Stimulated activated CD8-positive, alpha-beta memory T cell treated with anti-CD3 and anti-CD28 coated beads, Interleukin-15, amount 100 ng/mL, for 24 hours (primary cell): ENCODE measurements at regions not wholly inside any gene's neighbourhood (a gene's known extent, or its start where the extent isn't known, plus 50 kb on each side); places are given as distances from the start of the nearest gene placed in this dataset.
"Not testable (repeated sequence)": the region's sequence is repeated elsewhere in the genome, so short reads cannot be mapped to it uniquely, and the experiment has no call there.

Experiments
- DNase-seq: peaks from one replicate; pipeline ENCODE4 v3.0.0-alpha.2; 2020; ENCODE audit warnings: low read depth

DNA sequence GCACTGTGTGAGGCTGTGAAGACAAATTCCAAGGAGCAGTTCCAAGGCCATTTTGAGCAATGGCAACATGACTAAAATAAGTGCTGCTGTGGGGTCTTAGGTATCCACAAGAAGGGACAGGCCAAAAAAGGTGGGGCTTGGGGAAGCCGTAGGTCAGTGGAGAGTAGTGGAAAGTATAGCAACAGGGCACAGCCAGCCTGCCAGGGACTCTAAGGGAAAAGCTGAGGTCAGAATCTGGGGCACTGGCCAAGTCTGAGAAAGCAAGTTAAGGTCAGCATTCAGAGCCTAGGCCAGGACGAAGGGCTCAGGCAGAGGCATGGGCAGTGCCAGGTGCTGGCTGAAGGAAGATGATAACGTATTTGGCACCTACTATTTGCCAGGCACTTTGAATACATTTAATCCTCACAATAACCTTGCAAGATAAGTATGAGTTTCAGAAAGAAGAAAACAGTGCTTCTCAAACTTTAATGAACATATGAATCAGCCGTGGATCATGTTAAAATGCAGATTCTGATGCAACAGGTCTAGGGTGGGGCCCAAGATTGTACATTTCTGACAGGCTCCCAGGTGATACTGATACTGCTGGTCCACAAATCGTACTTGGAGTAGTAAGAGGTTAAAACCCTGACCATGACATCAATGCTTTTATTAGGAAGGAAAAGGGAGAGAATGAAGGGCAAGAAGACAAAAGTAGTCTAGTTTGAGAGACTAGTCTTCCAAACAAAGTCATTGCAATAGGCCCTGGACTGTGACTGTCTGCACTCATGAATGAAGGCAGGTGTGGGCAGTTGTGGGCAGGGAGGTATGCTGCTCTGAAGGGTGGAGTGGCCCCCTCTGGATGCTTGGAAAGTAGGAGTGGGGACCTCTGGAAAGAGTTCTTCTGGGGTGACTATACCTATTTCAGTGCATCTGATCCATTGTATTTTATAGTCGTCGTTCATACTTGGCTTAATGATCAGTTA is 106.3 kb upstream of the ANKRD28 start:
- no peak for DNase-seq

DNA sequence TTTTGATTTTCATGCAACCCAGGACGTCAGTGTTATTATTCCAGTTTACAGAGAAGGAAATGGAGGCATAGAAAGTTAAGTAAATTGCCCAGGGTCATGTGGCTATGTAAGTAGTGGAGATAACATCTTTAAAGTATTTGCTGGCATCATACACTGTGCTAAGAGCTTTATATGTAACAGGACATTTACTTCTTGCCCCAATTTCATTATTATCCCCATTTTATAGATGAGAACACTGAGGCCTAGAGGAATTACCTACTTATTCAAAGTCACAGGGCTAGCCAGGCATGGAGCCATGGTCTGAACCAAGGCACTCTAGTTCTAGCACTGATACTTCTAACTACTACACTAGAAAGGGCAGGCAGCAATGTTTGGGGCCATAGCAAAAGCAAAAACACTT is 107.3 kb upstream of the ANKRD28 start:
- no peak for DNase-seq

DNA sequence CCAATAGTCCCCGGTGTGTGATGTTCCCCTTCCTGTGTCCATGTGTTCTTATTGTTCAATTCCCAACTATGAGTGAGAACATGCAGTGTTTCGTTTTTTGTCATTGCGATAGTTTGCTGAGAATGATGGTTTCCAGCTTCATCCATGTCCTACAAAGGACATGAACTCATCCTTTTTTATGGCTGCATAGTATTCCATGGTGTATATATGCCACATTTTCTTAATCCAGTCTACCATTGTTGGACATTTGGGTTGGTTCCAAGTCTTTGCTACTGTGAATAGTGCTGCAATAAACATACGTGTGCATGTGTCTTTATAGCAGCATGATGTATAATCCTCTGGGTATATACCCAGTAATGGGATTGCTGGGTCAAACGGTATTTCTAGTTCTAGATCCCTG is 109.6 kb upstream of the ANKRD28 start:
- not testable (repeated sequence) for DNase-seq

DNA sequence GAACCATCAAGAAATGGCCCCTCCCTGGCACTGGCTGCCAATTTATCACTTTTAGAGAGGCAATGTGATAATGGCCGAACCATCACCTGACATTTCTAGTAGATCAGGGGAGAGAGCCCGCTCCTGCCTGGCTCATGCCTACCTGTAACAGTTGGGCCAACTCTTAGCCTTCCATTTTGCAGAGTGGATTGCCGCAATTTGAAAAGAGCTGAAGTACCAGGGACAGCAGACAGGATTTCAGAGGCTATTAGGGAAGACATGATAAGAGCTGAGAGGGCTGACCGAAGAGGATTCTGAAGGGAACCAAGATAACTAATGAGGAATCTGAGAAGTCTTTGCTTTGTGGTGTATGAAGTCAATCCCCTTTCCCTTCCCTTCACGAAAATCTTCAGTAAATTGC is 121.2 kb upstream of the ANKRD28 start:
- no peak for DNase-seq

DNA sequence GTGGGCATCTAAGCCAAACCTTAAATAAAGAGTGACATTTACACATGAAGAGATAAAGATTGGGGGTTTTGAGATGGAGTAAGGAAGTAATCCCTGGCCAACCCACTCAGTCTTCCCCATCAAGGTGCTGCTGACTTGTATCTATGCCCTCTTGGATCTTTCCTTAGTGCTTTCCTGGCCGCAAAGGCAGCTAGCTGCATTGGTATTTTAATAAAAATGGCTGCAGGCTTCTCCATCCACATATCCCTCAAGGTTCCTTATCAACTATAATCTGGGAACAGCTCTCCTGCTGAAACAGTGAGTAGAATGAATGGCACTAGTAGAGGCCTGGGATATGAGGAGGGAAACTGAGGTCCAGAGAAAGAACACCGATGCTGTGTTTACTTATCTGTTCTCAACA is 122.2 kb upstream of the ANKRD28 start:
- no peak for DNase-seq

DNA sequence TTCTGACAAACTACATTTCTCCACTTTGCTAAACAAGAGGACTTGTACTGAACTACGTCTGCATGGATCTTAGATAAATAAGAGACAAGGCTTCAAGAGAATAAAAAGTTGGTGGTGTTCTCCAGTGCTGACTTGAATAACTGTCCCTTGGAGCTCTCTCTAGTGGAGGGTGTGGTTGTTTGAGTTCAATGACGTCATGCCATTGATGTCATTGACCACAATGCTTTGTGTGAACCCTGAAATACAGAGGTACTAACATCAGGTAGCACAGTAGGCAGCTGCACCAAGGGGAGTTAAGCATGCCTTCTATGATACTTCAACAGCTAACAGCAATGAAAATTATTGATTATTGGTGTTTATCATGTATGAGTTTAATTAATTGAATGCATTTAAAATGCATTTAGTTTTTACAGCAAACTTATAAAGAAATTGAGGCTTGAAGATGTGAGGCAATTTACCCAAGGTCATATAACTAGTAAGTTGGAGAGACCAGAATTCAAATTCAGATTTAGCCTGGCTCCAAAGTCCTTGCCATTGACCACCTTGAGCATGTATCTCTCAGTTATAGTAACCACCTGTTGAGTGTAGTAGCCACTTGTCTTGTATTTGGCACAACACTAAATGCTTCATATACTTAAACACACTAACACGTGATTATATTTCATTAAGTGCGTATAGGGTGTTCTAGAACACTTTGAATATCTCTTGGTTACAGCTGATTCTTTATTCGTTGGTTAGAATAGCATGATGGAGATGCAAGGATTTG is 126.0 kb upstream of the ANKRD28 start:
- no peak for DNase-seq

DNA sequence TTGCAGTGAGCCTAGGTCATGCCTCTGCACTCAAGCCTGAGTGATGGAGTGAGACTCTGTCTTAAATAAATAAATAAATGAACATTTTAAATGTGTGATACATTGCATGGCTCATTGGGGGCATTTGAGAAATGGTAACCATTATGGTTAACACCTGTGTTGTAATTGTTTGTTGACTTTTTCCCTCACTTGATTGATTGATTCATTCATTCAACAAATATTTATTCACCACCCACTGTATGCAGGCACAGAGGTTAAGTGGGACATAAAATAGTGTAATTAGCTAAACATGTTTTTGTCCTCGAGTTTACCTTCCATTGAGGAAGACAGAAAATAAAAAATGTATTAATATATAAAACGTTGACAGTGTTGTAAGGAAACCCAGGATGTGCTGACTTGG is 127.1 kb upstream of the ANKRD28 start:
- no peak for DNase-seq

DNA sequence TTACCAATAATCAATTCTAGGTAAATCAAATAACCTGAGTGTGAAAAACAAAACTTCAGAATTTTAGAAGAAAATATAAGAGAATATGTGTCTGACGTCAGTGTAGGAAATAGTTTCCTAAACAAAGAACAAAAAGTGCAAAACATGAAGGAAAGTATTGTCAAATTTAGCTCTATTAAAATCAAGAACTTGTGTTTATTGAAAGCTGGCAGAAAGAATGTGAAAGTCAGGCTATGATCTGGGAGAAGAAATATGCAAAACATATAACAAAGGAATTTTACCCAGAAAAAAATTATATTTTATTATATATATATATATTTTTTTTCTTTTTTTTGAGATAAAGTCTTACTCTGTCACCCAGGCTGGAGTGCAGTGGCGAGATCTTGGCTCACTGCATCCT is 129.1 kb upstream of the ANKRD28 start:
- DNase-seq: no peak

DNA sequence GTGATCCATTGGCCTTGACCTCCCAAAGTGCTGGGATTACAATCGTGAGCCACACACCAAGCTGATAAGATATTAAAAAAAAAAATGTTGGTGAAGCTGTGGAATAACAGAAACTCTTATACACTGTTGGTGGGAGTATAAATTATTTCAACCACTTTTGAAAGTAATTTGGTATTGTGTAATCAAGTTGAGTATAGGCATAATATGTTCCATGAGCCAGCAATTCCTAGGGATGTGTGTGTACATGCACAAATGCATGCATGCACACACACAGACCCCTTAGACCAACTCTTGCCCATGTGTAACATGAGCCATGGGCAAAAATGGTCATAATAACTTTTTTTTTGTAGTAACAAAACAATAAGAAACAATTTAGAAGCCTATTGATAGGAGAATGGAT is 130.2 kb upstream of the ANKRD28 start:
- DNase-seq: no peak

DNA sequence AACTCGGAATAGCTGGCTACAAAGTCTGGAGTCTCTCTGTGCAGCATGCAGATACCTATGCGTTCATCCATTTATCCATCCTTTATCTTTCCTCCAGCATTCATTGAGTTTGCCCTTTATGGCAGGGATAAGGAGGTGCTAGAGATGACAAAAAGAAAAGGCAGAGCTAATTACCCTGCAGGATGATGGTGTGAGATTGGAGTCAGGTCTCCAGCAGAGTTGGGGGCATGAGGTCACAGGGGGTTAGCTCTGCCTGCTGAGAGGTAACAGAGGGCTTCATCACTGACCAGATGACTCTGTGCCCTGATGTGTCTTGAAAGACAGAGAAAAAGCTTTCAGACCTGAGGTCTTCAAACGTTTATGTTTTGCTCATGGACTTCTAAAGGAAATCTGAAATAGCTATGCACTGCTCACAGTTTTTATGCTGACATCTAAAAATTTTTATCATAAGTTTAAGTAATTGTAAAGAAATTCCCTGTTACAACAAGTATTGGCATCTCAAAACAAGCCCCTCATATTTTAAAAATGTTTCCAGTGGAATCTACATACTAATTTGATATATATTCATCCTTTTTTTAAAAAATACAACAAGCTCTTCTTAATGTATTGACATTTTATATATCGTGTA is 132.3 kb upstream of the ANKRD28 start:
- no peak for DNase-seq

DNA sequence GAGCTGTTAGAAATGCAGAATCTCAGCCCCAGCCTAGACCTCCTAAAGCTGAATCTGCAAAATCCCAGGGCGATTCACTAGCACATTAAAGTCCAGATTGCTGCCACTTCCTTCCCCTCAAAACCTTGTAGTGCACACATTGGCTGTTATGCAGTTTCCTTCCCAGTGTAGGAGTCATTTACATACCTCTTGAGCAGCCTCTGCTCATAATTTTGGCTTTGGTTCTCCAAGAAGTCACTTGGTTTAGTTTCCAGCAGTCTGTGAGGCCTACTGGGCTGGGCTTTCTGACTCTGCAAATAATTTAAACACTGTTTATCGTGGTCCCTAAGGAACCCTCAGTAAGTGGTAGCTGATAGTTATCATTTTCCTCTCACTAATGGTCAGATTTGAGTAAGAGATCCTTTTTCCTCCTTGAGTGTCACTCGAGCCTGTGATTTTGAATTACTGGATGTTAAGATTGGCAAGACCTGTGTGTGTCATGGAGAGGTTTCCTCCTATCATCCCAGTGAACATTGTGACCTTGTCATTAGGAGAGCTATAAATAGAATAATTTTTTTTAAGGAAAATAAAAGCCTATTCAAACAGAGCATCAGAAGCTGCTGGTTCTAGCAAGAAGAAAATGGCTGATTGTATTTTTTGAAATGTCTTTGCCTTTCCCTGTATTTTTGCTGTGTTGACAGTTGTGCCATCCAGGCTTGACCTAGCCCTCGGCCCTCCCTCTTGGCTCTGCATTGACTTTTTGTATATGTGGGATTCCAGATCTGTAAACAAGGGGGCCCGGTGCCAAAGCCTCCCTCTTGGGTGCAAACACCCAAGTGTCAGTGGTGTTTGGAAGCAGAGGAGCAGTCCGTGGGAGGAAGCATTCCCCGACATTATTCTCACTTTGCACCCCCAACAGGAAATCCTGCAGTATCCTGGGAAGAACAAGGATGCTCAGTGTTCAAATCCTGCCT is 134.8 kb upstream of the ANKRD28 start:
- no peak for DNase-seq

DNA sequence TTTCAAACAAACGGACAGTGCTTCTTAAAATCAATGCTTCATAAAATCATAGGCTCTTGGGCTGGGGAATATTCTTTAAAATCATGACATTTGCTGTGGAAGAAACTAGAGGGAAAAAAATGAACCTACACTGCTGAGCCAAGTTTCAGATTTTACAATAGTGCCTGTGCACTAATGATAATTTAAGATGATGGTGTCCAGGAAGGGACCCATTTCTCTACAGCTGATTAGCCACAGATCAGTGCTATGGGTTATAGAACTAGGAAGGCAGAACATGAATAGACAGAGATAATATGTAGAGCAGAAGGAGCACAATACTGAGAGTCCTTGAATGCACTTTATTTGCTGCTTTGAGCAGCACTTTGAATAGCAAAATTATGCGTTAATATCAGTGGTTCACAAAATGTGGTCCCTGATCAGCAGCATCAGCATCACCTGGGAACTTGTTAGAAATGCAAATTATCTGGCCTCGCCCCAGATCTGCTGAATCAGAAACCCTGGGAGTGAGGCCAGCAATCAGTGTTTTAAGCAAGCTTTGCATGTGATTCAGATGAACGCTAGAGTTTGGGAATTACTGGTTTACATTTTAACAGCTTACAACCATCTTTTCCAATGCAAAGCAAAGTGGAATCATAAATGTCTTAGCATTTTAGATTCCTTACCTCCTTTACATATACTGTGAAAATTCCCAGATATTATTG is 135.8 kb upstream of the ANKRD28 start:
- no peak for DNase-seq

DNA sequence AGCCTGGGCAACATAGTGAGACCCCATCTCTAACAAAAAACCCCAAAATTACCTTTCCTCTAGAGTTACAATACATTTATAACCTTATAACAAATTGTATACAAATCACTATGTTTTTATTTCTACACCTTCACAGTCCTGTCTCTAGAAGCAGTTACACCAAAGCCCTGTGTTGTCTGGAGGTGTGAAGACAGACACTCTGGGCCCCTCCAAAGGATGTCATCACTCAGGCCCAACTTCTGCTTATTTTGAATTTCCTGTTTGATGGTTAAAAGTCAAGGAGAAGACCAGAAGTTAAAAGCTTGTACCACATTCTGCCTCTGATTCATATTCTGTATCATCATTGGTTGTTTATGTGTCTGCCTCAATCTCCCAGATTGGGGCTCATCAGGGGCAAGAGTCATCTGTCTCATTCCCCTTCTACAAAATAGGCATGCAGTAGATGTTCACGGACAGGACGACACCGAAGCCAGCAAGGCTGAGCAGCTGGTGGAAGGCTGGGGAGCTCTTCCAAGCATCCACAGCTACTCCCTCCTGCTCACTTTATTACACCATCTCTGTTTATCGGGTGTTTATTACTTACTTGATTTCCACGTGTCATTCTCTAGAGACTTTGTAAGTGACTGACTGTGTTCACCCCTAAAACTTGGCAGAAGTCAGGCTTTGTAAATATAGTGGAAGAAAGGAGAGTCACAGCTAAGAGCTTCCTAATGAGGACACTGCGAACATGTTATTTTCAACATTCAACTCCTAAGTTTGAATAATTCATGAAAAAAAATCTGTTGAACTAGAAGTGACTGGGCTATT is 136.8 kb upstream of the ANKRD28 start:
- DNase-seq: no peak

DNA sequence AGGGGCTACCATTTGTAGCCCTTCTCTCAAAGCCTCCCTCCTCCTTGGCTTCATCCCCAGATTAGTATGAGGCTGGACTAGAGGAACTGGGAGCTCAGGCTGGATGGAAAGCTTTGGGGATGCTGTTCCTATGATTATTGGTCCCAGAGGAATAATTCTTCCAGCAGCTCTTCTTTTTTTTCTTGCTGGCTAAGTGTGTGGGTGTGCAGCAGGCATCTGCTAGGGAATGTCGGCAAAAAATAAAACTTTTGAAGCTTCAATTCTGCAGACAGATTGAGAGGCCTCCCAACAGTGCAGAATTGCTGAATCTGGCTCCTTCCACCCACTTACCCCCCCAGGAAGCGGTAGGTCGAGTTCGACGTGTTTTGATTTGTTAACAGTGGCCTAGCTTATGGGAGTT is 138.5 kb upstream of the ANKRD28 start:
- DNase-seq: no peak

DNA sequence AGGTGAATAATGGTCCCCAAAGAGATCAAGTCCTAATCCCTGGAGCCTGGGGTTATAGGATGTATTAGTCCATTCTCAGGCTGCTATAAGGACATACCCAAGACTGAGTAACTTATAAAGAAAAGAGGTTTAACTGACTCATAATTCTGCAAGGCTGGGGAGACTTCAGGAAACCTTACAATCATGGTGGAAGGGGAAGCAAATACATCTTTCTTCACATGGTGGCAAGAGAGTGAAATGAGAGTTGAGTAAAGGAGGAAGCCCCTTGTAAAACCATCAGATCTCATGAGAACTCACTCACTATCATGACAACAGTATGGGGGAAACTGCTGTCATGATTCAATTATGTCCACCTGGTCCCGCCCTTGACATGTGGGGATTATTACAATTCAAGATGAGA is 142.9 kb upstream of the ANKRD28 start:
- no peak for DNase-seq

DNA sequence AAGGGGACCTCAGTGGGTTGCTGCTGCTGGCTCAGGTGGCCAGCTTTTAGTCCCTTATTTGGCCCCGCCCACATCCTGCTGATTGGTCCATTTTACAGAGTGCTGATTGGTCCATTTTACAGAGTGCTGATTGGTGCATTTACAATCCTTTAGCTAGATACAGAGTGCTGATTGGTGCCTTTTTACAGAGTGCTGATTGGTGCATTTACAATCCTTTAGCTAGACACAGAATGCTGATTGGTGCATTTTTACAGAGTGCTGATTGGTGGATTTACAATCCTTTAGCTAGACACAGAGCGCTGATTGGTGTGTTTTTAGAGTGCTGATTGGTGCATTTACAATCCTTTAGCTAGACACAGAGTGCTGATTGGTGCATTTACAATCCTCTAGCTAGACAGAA is 143.7 kb upstream of the ANKRD28 start:
- not testable (repeated sequence) for DNase-seq

DNA sequence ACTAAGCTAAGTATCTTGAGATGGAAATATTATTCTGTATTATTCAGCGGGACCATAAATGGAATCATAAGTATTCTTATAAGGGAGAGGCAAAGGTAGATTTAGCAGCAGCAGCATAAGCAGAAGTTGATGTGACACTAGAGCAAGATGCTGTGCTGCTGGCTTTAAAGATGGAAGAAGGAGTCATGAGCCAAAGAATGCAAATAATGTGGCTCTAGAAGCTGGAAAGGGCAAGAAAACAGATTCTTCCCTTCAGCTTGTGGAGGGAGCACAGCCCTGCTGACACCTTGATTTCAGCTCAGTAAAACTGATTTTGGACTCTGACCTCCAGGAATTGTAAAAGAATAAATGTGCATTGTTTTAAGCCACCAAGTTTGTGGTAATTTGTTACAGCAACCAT is 144.2 kb upstream of the ANKRD28 start:
- no peak for DNase-seq

DNA sequence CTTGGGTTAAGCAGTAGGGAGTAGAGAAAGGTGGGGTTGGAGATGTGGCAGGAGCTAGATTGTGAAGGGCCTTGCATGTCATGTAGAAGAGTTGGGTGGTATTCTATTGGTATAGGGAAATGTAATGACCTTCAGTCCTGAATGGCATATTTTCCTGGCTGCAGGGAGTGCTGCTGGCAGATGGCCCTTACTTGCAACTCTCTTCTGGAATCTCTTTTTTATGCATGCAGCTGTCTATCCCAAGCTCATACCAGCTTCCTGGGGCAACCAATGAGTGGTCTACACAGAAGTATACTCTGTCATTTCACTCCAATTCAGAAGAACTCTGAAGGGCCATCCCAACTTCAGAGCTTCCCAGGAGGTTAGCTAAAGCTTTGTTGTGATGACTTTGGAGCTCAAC is 144.7 kb upstream of the ANKRD28 start:
- DNase-seq: no peak

DNA sequence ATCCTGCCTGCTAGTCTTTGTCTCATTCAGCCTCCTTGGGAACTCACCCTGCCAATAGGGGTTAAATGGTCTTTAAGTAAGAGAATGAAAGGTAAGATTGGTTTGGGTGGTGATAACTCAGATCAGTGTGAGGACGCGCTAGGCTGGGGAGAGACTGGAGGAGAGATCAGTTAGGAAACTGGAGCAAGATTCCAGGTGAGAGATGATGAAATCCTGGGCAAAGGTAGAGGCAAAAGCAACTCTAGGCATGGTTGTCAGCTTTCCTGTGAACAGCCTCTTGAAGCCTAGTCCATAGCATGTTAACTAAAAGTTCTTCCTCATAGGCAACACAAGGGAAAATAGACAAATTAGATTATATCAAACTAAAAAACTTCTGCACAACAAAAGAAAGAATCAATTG is 145.2 kb upstream of the ANKRD28 start:
- DNase-seq: no peak

DNA sequence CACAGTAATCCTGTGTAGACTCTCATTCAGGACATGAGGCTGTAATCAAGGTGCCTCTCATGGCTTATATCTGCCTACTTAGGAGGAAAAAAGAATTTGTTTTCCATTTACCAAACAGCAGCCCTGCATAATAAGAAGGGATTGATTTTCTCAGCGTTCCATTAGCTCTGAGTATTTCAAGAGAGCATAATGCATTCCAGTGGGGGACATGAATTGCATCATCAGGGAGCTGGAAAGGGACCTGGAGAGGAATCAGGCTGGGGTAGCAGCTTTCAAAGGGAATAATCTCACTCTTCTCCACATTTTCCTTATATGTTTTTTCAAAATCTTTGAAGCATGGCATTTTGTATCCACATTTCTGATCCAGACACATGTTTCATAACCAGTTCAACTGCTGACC is 150.6 kb upstream of the ANKRD28 start:
- no peak for DNase-seq
